GM23338 (cell line): ENCODE measurements at regions not wholly inside any gene's neighbourhood (a gene's known extent, or its start where the extent isn't known, plus 50 kb on each side); places are given as distances from the start of the nearest gene placed in this dataset.

Experiments used
- ATAC-seq: fragments of 200-7000 bp; cut with Tn5 transposase; 3 replicates; pipeline ENCODE4 v1.9.1; 2020
- DNase-seq: peaks from one replicate; pipeline ENCODE4 v3.0.0-alpha.2; 2015; ENCODE audit warnings: low spot score
- H2AFZ ChIP-seq: fragments of 200-600 bp; sonication (generic); 2 replicates; pipeline ENCODE4 v1.8.0; 2016; ENCODE audit warnings: antibody characterized with exemption, mild to moderate bottlenecking, moderate library complexity
- H3F3A ChIP-seq: fragments of 200-600 bp; sonication (generic); replicated peaks from 2 replicates; pipeline ENCODE4 v1.8.0; 2017; ENCODE audit warnings: antibody characterized with exemption, mixed run types, low read depth
- H3K27ac ChIP-seq: fragments of 200-600 bp; sonication (generic); 2 replicates; pipeline ENCODE4 v1.6.1; 2016; ENCODE audit warnings: low read depth
- H3K27me3 ChIP-seq: fragments of 200-600 bp; sonication (generic); 2 replicates; pipeline ENCODE4 v1.8.0; 2016; ENCODE audit warnings: mild to moderate bottlenecking, mixed run types, moderate library complexity; ENCODE audit not compliant: insufficient read depth
- H3K36me3 ChIP-seq: fragments of 200-600 bp; sonication (generic); 2 replicates; pipeline ENCODE4 v1.8.0; 2016; ENCODE audit warnings: mild to moderate bottlenecking; ENCODE audit not compliant: insufficient read depth
- H3K4me1 ChIP-seq: fragments of 200-600 bp; sonication (generic); 2 replicates; pipeline ENCODE4 v1.8.0; 2016; ENCODE audit warnings: mild to moderate bottlenecking, moderate library complexity; ENCODE audit not compliant: insufficient read depth
- H3K4me2 ChIP-seq: fragments of 200-600 bp; sonication (generic); 2 replicates; pipeline ENCODE4 v1.7.1; 2017; ENCODE audit warnings: mixed run types
- H3K4me3 ChIP-seq: fragments of 200-600 bp; sonication (generic); 2 replicates; pipeline ENCODE4 v1.6.1; 2016; ENCODE audit warnings: mixed run types
- H3K79me2 ChIP-seq: fragments of 200-600 bp; sonication (generic); replicated peaks from 2 replicates; pipeline ENCODE4 v1.8.0; 2017; ENCODE audit warnings: mild to moderate bottlenecking; ENCODE audit not compliant: insufficient read depth
- H3K9me2 ChIP-seq: fragments of 200-600 bp; sonication (generic); 2 replicates; pipeline ENCODE4 v1.8.0; 2017; ENCODE audit not compliant: insufficient read depth
- H4K20me1 ChIP-seq: fragments of 200-600 bp; sonication (generic); replicated peaks from 2 replicates; pipeline ENCODE4 v1.8.0; 2017; ENCODE audit warnings: mild to moderate bottlenecking; ENCODE audit not compliant: insufficient read depth
- H3K27ac Mint-ChIP-seq: 2 replicates; pipeline ENCODE4 v1.8.0; 2020; ENCODE audit warnings: inconsistent platforms, mild to moderate bottlenecking, moderate library complexity, mixed read lengths
- H3K27me3 Mint-ChIP-seq: 3 replicates; pipeline ENCODE4 v1.8.0; 2022; ENCODE audit warnings: low read depth, mild to moderate bottlenecking, moderate library complexity, mixed read lengths, inconsistent platforms; ENCODE audit not compliant: insufficient read depth, poor library complexity
- H3K36me3 Mint-ChIP-seq: 3 replicates; pipeline ENCODE4 v1.8.0; 2021; ENCODE audit warnings: low read depth, mild to moderate bottlenecking, inconsistent platforms, moderate library complexity, mixed read lengths
- H3K4me1 Mint-ChIP-seq: 3 replicates; pipeline ENCODE4 v1.8.0; 2020; ENCODE audit warnings: mild to moderate bottlenecking, inconsistent platforms, mixed read lengths
- H3K4me3 Mint-ChIP-seq: 3 replicates; pipeline ENCODE4 v1.8.0; 2021; ENCODE audit warnings: moderate library complexity, mild to moderate bottlenecking, inconsistent platforms, mixed read lengths
- H3K9me3 Mint-ChIP-seq: 3 replicates; pipeline ENCODE4 v1.8.0; 2020; ENCODE audit warnings: moderate library complexity, mild to moderate bottlenecking, inconsistent platforms, mixed read lengths
- CREB1 ChIP-seq: fragments of 250-450 bp; sonication (Bioruptor Pico); IDR thresholded peaks from 2 replicates; pipeline ENCODE4 v1.5.0; 2020; ENCODE audit warnings: low read depth, mild to moderate bottlenecking, moderate library complexity
- EZH2 ChIP-seq: fragments of 200-600 bp; sonication (generic); IDR thresholded peaks from one replicate; pipeline ENCODE4 v1.8.0; 2017; ENCODE audit warnings: antibody characterized with exemption, mild to moderate bottlenecking, low read depth; ENCODE audit not compliant: unreplicated experiment
- JUNB ChIP-seq: IDR thresholded peaks from one replicate; pipeline ENCODE4 v1.6.1; 2016; ENCODE audit warnings: antibody characterized with exemption; ENCODE audit not compliant: unreplicated experiment
- NANOG ChIP-seq: IDR thresholded peaks from 2 replicates; pipeline ENCODE4 v1.6.1; 2016; ENCODE audit warnings: antibody characterized with exemption, borderline replicate concordance
- POLR2AphosphoS5 ChIP-seq: IDR thresholded peaks from 2 replicates; pipeline ENCODE4 v1.6.1; 2016; ENCODE audit warnings: antibody characterized with exemption, low read depth
- STAT1 ChIP-seq: IDR thresholded peaks from one replicate; pipeline ENCODE4 v1.6.1; 2016; ENCODE audit warnings: antibody characterized with exemption; ENCODE audit not compliant: unreplicated experiment
- ZNF114 ChIP-seq: fragments of 250-450 bp; sonication (Bioruptor Pico); IDR thresholded peaks from 2 replicates; pipeline ENCODE4 v1.5.0; 2020; ENCODE audit warnings: mild to moderate bottlenecking, moderate library complexity
- ZNF331 ChIP-seq: fragments of 250-450 bp; sonication (Bioruptor Pico); IDR thresholded peaks from 2 replicates; pipeline ENCODE4 v1.5.0; 2020; ENCODE audit warnings: low read depth, mild to moderate bottlenecking, moderate library complexity
- TF ChIP-seq, protein P1 (sequence below), 2 experiments: fragments of 200-600 bp in 1 of 2; sonication (generic) in 1 of 2; conservative IDR thresholded peaks; 2 replicates each; pipeline versions ENCODE4 v1.5.1 to v1.6.1; 2016 to 2017; ENCODE audit warnings: antibody characterized with exemption in 2 of 2, low read depth in 2 of 2, mild to moderate bottlenecking in 2 of 2, moderate library complexity in 1 of 2
- TF ChIP-seq, protein P2 (sequence below): IDR thresholded peaks from one replicate; pipeline ENCODE4 v1.6.1; 2018; ENCODE audit warnings: antibody characterized with exemption; ENCODE audit not compliant: unreplicated experiment
- TF ChIP-seq, protein P3 (sequence below): fragments of 250-450 bp; sonication (Bioruptor Pico); IDR thresholded peaks from 2 replicates; pipeline ENCODE4 v1.5.0; 2020; ENCODE audit warnings: mild to moderate bottlenecking, moderate library complexity

DNA sequence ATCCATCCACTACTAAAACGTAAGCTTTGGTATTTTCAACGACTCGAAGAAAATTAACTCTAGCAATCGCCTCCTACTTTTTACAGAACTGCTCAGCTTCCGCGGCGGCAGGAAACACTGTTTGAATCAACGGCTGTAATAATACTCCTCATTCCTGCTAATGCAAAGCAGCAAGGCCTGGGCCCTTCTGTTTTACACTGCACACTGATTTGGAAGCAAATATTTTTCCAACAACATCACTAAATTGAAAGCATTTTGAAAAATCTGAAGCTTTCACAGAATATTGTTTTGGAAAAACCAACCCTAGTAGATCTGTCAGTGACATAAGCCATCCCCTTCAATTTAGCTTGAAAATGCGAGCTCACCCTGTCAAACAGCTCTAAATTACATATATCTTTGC, 261.2 kb downstream of the TXNL1 start (continued):
- TF ChIP-seq ZNF331 (no peak), ZNF114 (no peak), EZH2 (no peak), POLR2AphosphoS5 (no peak), JUNB (no peak), CREB1 (CRISPR knock-in tag) (no peak)
- TF ChIP-seq, protein P1, sequence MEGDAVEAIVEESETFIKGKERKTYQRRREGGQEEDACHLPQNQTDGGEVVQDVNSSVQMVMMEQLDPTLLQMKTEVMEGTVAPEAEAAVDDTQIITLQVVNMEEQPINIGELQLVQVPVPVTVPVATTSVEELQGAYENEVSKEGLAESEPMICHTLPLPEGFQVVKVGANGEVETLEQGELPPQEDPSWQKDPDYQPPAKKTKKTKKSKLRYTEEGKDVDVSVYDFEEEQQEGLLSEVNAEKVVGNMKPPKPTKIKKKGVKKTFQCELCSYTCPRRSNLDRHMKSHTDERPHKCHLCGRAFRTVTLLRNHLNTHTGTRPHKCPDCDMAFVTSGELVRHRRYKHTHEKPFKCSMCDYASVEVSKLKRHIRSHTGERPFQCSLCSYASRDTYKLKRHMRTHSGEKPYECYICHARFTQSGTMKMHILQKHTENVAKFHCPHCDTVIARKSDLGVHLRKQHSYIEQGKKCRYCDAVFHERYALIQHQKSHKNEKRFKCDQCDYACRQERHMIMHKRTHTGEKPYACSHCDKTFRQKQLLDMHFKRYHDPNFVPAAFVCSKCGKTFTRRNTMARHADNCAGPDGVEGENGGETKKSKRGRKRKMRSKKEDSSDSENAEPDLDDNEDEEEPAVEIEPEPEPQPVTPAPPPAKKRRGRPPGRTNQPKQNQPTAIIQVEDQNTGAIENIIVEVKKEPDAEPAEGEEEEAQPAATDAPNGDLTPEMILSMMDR (conservative IDR thresholded peaks at IDR 0.05; ENCODE audit: low read depth in 2 of 2) = no peak
- TF ChIP-seq, protein P2, sequence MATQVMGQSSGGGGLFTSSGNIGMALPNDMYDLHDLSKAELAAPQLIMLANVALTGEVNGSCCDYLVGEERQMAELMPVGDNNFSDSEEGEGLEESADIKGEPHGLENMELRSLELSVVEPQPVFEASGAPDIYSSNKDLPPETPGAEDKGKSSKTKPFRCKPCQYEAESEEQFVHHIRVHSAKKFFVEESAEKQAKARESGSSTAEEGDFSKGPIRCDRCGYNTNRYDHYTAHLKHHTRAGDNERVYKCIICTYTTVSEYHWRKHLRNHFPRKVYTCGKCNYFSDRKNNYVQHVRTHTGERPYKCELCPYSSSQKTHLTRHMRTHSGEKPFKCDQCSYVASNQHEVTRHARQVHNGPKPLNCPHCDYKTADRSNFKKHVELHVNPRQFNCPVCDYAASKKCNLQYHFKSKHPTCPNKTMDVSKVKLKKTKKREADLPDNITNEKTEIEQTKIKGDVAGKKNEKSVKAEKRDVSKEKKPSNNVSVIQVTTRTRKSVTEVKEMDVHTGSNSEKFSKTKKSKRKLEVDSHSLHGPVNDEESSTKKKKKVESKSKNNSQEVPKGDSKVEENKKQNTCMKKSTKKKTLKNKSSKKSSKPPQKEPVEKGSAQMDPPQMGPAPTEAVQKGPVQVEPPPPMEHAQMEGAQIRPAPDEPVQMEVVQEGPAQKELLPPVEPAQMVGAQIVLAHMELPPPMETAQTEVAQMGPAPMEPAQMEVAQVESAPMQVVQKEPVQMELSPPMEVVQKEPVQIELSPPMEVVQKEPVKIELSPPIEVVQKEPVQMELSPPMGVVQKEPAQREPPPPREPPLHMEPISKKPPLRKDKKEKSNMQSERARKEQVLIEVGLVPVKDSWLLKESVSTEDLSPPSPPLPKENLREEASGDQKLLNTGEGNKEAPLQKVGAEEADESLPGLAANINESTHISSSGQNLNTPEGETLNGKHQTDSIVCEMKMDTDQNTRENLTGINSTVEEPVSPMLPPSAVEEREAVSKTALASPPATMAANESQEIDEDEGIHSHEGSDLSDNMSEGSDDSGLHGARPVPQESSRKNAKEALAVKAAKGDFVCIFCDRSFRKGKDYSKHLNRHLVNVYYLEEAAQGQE = no peak

DNA sequence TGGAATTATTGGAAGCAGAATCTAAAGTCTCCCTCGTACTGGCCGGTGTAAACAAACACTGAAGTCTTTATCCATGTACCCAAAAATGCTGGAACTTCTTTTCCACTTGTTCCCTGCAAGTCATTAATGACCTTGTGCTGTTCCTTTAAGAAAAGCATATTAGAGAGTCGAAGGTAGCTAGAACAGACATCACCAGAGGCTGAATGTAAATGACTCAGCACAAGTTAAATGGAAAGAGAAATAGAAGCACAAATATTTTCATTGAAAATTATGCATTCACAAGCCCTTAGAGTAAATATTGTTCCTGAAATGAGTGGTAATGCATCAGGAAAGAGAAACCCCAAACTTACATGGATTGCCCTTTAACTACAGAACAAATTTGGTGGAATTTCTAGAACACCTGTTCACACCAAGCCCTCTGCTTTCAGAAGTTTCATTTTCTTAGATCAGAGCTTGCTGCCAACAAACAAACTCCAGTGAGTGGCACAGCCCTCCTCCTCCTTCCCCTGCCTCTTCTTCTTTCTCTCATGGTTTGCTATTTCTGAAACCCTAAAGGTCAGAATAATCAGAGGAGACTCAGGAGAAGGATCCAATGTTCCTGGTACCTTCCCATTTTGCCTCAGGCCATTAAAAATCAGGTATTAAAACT, 264.3 kb downstream of the TXNL1 start:
- no peak overlapping the region for H3K4me3 Mint-ChIP-seq
- Histone ChIP-seq H3K4me2 (no peak overlapping the region), H3K27ac (no peak overlapping the region), H3K36me3 (no peaks in the 10 kb centered on the region), H3F3A (no peaks in the 10 kb centered on the region), H2AFZ (peak overlapping the region; percentile 56; the same call in 1 of the 2 replicates), H3K4me3 (no peak overlapping the region), H3K9me2 (no peaks in the 10 kb centered on the region), H3K4me1 (0 out of 2 replicates have a peak, but pooled peaks cover 3% of the 10 kb centered on the region), H3K79me2 (no peaks in the 10 kb centered on the region), H3K27me3 (no peaks in the 10 kb centered on the region), H4K20me1 (no peaks in the 10 kb centered on the region)
- TF ChIP-seq JUNB = no peak
- TF ChIP-seq, protein P3, sequence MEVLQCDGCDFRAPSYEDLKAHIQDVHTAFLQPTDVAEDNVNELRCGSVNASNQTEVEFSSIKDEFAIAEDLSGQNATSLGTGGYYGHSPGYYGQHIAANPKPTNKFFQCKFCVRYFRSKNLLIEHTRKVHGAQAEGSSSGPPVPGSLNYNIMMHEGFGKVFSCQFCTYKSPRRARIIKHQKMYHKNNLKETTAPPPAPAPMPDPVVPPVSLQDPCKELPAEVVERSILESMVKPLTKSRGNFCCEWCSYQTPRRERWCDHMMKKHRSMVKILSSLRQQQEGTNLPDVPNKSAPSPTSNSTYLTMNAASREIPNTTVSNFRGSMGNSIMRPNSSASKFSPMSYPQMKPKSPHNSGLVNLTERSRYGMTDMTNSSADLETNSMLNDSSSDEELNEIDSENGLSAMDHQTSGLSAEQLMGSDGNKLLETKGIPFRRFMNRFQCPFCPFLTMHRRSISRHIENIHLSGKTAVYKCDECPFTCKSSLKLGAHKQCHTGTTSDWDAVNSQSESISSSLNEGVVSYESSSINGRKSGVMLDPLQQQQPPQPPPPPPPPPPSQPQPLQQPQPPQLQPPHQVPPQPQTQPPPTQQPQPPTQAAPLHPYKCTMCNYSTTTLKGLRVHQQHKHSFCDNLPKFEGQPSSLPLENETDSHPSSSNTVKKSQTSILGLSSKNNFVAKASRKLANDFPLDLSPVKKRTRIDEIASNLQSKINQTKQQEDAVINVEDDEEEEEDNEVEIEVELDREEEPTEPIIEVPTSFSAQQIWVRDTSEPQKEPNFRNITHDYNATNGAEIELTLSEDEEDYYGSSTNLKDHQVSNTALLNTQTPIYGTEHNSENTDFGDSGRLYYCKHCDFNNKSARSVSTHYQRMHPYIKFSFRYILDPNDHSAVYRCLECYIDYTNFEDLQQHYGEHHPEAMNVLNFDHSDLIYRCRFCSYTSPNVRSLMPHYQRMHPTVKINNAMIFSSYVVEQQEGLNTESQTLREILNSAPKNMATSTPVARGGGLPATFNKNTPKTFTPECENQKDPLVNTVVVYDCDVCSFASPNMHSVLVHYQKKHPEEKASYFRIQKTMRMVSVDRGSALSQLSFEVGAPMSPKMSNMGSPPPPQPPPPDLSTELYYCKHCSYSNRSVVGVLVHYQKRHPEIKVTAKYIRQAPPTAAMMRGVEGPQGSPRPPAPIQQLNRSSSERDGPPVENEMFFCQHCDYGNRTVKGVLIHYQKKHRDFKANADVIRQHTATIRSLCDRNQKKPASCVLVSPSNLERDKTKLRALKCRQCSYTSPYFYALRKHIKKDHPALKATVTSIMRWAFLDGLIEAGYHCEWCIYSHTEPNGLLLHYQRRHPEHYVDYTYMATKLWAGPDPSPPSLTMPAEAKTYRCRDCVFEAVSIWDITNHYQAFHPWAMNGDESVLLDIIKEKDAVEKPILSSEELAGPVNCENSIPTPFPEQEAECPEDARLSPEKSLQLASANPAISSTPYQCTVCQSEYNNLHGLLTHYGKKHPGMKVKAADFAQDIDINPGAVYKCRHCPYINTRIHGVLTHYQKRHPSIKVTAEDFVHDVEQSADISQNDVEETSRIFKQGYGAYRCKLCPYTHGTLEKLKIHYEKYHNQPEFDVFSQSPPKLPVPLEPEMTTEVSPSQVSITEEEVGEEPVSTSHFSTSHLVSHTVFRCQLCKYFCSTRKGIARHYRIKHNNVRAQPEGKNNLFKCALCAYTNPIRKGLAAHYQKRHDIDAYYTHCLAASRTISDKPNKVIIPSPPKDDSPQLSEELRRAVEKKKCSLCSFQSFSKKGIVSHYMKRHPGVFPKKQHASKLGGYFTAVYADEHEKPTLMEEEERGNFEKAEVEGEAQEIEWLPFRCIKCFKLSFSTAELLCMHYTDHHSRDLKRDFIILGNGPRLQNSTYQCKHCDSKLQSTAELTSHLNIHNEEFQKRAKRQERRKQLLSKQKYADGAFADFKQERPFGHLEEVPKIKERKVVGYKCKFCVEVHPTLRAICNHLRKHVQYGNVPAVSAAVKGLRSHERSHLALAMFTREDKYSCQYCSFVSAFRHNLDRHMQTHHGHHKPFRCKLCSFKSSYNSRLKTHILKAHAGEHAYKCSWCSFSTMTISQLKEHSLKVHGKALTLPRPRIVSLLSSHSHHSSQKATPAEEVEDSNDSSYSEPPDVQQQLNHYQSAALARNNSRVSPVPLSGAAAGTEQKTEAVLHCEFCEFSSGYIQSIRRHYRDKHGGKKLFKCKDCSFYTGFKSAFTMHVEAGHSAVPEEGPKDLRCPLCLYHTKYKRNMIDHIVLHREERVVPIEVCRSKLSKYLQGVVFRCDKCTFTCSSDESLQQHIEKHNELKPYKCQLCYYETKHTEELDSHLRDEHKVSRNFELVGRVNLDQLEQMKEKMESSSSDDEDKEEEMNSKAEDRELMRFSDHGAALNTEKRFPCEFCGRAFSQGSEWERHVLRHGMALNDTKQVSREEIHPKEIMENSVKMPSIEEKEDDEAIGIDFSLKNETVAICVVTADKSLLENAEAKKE = no peak
- no peak for TF ChIP-seq CREB1 (CRISPR knock-in tag)
- no peak for TF ChIP-seq ZNF331
- TF ChIP-seq STAT1 = no peak
- TF ChIP-seq POLR2AphosphoS5 = no peak
- no peak for TF ChIP-seq NANOG
- H3K27me3 Mint-ChIP-seq = no peaks in the 10 kb centered on the region
- H3K9me3 Mint-ChIP-seq = no peaks in the 10 kb centered on the region
- H3K27ac Mint-ChIP-seq = no peak overlapping the region
- H3K4me1 Mint-ChIP-seq = peaks cover 3% of the 10 kb centered on the region; the same call in 2 of the 3 replicates
- ATAC-seq = no peak
- DNase-seq = no peak
- no peaks in the 10 kb centered on the region for H3K36me3 Mint-ChIP-seq
